OCI-LY7 (cell line): ENCODE measurements at regions not wholly inside any gene's neighbourhood (a gene's known extent, or its start where the extent isn't known, plus 50 kb on each side); places are given as distances from the start of the nearest gene placed in this dataset.

Source experiments
- EZH2phosphoT487 ChIP-seq: fragments of 200-600 bp; sonication (generic); IDR thresholded peaks from 2 replicates; pipeline ENCODE4 v1.6.1; 2018; ENCODE audit warnings: low read depth, borderline replicate concordance, mild to moderate bottlenecking, mixed run types, antibody characterized with exemption, low read length, moderate library complexity, mixed read lengths
- TF ChIP-seq, protein P1 (sequence below): fragments of 200-600 bp; sonication (generic); conservative IDR thresholded peaks from 2 replicates; pipeline ENCODE4 v1.5.1; 2014; ENCODE audit warnings: mild to moderate bottlenecking, antibody characterized with exemption, low read length, moderate library complexity, mixed read lengths

DNA sequence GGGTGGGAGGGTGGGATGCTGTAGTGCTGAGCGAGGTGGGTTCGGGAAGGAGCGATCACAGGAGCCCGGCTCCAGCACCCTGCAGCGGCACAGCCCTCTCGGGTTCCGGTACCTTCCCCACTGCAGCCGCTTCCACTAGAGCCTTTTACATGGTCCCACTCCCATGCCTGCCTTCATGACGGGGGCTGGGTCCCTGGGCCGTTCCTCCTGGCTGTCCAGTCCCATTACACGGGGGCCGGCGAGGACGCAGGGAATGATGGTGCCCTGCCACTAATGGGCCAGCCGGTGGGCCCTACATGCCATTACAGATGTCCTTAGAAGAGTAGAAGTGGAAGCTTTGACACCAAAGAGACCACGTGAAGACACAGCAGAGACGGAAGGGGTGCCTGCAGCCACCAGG lies 104.6 kb upstream of the PPP1R26 start:
- TF ChIP-seq, protein P1, sequence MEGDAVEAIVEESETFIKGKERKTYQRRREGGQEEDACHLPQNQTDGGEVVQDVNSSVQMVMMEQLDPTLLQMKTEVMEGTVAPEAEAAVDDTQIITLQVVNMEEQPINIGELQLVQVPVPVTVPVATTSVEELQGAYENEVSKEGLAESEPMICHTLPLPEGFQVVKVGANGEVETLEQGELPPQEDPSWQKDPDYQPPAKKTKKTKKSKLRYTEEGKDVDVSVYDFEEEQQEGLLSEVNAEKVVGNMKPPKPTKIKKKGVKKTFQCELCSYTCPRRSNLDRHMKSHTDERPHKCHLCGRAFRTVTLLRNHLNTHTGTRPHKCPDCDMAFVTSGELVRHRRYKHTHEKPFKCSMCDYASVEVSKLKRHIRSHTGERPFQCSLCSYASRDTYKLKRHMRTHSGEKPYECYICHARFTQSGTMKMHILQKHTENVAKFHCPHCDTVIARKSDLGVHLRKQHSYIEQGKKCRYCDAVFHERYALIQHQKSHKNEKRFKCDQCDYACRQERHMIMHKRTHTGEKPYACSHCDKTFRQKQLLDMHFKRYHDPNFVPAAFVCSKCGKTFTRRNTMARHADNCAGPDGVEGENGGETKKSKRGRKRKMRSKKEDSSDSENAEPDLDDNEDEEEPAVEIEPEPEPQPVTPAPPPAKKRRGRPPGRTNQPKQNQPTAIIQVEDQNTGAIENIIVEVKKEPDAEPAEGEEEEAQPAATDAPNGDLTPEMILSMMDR, result no peak
- TF ChIP-seq EZH2phosphoT487, result no peak
